ENCODE measurements at regions not wholly inside any gene's neighbourhood (a gene's known extent, or its start where the extent isn't known, plus 50 kb on each side); places are given as distances from the start of the nearest gene placed in this dataset.
"Not testable (repeated sequence)": the region's sequence is repeated elsewhere in the genome, so short reads cannot be mapped to it uniquely, and the experiment has no call there.

GRCh38 chr5:96197767-96198166, 235.3 kb downstream of the PCSK1 start:
- TF ChIP-seq POLR2A (IDR thresholded peaks at IDR 0.05; ENCODE audit: low read depth, low read length); CTCF (IDR thresholded peaks at IDR 0.05; ENCODE audit: extremely low read depth in 1 of 2, insufficient read depth in 1 of 2, low read depth in 1 of 2, low read length in 2 of 2); EZH2 (IDR thresholded peaks at IDR 0.05; ENCODE audit: borderline replicate concordance, low read depth, low read length, severe bottlenecking): not testable (repeated sequence)
